IMR-90 (cell line): ENCODE measurements at regions not wholly inside any gene's neighbourhood (a gene's known extent, or its start where the extent isn't known, plus 50 kb on each side); places are given as distances from the start of the nearest gene placed in this dataset.

Experiments
- ATAC-seq: fragments of 200-7000 bp; cut with Tn5 transposase; 2 replicates; pipeline ENCODE4 v1.9.1; 2020; ENCODE audit warnings: low read depth, mild to moderate bottlenecking, moderate library complexity
- BruUV-seq: library from RNA; stranded (reverse); fragments of 400-500 nt; replicated peaks from 2 replicates; lab custom pipeline; 2021; lab: Mats Ljungman, UMichigan
- CTCF ChIA-PET: fragments of 300-600 bp; formaldehyde crosslinking; extraction: SDS; loops from one replicate; lab custom pipeline; 2021; ENCODE audit warnings: antibody characterized with exemption; lab: Yijun Ruan, JAX
- POLR2A ChIA-PET: fragments of 300-600 bp; sonication (Branson Sonifier 250); formaldehyde crosslinking; loops from one replicate; lab custom pipeline; 2022; ENCODE audit warnings: antibody characterized with exemption; ENCODE audit not compliant: unreplicated experiment; lab: Charles Lee
- DNase-seq: peaks from one replicate; pipeline ENCODE4 v3.0.0; 2013
- H2AFZ ChIP-seq: replicated peaks from 2 replicates; pipeline ENCODE3; 2013; ENCODE audit warnings: low read length, mild to moderate bottlenecking; ENCODE audit not compliant: poor library complexity
- H2AK5ac ChIP-seq: 2 replicates; pipeline ENCODE4 v1.6.1; 2013; ENCODE audit warnings: low read depth, low read length, inconsistent platforms
- H2AK9ac ChIP-seq: replicated peaks from 2 replicates; pipeline ENCODE3; 2013; ENCODE audit warnings: mild to moderate bottlenecking, low read depth, low read length, moderate library complexity; ENCODE audit not compliant: poor library complexity
- H2BK120ac ChIP-seq: 2 replicates; pipeline ENCODE4 v1.6.1; 2013; ENCODE audit warnings: low read depth, low read length, inconsistent platforms
- H2BK15ac ChIP-seq: 3 replicates; pipeline ENCODE4 v1.6.1; 2013; ENCODE audit warnings: low read depth, low read length, inconsistent platforms
- H2BK20ac ChIP-seq: 2 replicates; pipeline ENCODE4 v1.6.1; 2013; ENCODE audit warnings: low read depth, mild to moderate bottlenecking, inconsistent platforms, low read length, moderate library complexity
- H2BK5ac ChIP-seq: 2 replicates; pipeline ENCODE4 v1.6.1; 2013; ENCODE audit warnings: mild to moderate bottlenecking, low read depth, low read length, inconsistent platforms; ENCODE audit not compliant: poor library complexity, severe bottlenecking
- H3K14ac ChIP-seq: replicated peaks from 2 replicates; pipeline ENCODE4 v1.6.1; 2013; ENCODE audit warnings: low read depth, low read length, inconsistent platforms
- H3K18ac ChIP-seq: 2 replicates; pipeline ENCODE4 v1.6.1; 2013; ENCODE audit warnings: low read depth, low read length, control low read depth
- H3K23ac ChIP-seq: 2 replicates; pipeline ENCODE4 v1.6.1; 2013; ENCODE audit warnings: low read depth, low read length, inconsistent platforms
- H3K27ac ChIP-seq: 2 replicates; pipeline ENCODE4 v1.5.1; 2013; ENCODE audit warnings: mild to moderate bottlenecking, control low read depth, low read length; ENCODE audit not compliant: insufficient read depth
- H3K27me3 ChIP-seq: 2 replicates; pipeline ENCODE4 v1.6.1; 2013; ENCODE audit warnings: low read length; ENCODE audit not compliant: control insufficient read depth, insufficient read depth
- H3K36me3 ChIP-seq: 2 replicates; pipeline ENCODE4 v1.6.1; 2013; ENCODE audit warnings: low read length, mixed read lengths; ENCODE audit not compliant: control insufficient read depth, insufficient read depth
- H3K4ac ChIP-seq: 2 replicates; pipeline ENCODE4 v1.6.1; 2013; ENCODE audit warnings: low read depth, low read length, inconsistent platforms
- H3K4me1 ChIP-seq: 2 replicates; pipeline ENCODE4 v1.6.1; 2013; ENCODE audit warnings: low read length, mixed read lengths; ENCODE audit not compliant: control insufficient read depth, insufficient read depth
- H3K4me2 ChIP-seq: 2 replicates; pipeline ENCODE4 v1.6.1; 2013; ENCODE audit warnings: low read depth, mild to moderate bottlenecking, control low read depth, low read length, moderate library complexity
- H3K4me3 ChIP-seq: 2 replicates; pipeline ENCODE4 v1.5.1; 2013; ENCODE audit warnings: low read depth, mild to moderate bottlenecking, control low read depth, low read length, moderate library complexity; ENCODE audit not compliant: insufficient read depth
- H3K56ac ChIP-seq: 2 replicates; pipeline ENCODE4 v1.6.1; 2013; ENCODE audit warnings: low read length, inconsistent platforms; ENCODE audit not compliant: insufficient read depth; ENCODE audit errors: extremely low read depth
- H3K79me1 ChIP-seq, 2 experiments: 2 replicates each; pipeline ENCODE4 v1.6.1; 2013; ENCODE audit warnings: low read length in 2 of 2, inconsistent platforms in 1 of 2, low read depth in 1 of 2
- H3K9ac ChIP-seq: 2 replicates; pipeline ENCODE4 v1.6.1; 2013; ENCODE audit warnings: low read depth, low read length, control low read depth
- H3K9me1 ChIP-seq: 2 replicates; pipeline ENCODE4 v1.6.1; 2013; ENCODE audit warnings: low read length, inconsistent platforms; ENCODE audit not compliant: insufficient read depth
- H3K9me3 ChIP-seq: 2 replicates; pipeline ENCODE4 v1.6.1; 2013; ENCODE audit warnings: low read length; ENCODE audit not compliant: control insufficient read depth, insufficient read depth
- H4K20me1 ChIP-seq: 2 replicates; pipeline ENCODE4 v1.6.1; 2013; ENCODE audit warnings: low read length, inconsistent platforms; ENCODE audit not compliant: insufficient read depth
- H4K5ac ChIP-seq: 2 replicates; pipeline ENCODE4 v1.6.1; 2013; ENCODE audit warnings: mild to moderate bottlenecking, low read depth, low read length, control low read depth
- H4K8ac ChIP-seq, 2 experiments: 2 replicates each; pipeline ENCODE4 v1.6.1; 2013; ENCODE audit warnings: low read depth in 2 of 2, low read length in 2 of 2, control low read depth in 1 of 2, inconsistent platforms in 1 of 2
- H4K91ac ChIP-seq: 2 replicates; pipeline ENCODE4 v1.6.1; 2013; ENCODE audit warnings: low read depth, low read length, inconsistent platforms; ENCODE audit not compliant: insufficient read depth
- BHLHE40 ChIP-seq: fragments of 150-350 bp; IDR thresholded peaks from 2 replicates; pipeline ENCODE4 v1.6.1; 2016; ENCODE audit warnings: mild to moderate bottlenecking, low read depth, low read length
- CEBPB ChIP-seq: IDR thresholded peaks from 2 replicates; pipeline ENCODE4 v1.6.1; 2012; ENCODE audit warnings: low read depth, low read length, improper control_type of control experiment
- CHD1 ChIP-seq: IDR thresholded peaks from 2 replicates; pipeline ENCODE4 v1.6.1; 2012; ENCODE audit warnings: low read depth, low read length, improper control_type of control experiment
- CTCF ChIP-seq: conservative IDR thresholded peaks from 2 replicates; pipeline ENCODE4 v1.5.1; 2012; ENCODE audit warnings: mild to moderate bottlenecking, low read depth, low read length, improper control_type of control experiment
- ELK1 ChIP-seq: fragments of 150-350 bp; IDR thresholded peaks from 2 replicates; pipeline ENCODE4 v1.6.1; 2016; ENCODE audit warnings: low read depth, mild to moderate bottlenecking, low read length, moderate library complexity, borderline replicate concordance
- FOS ChIP-seq: fragments of 150-350 bp; IDR thresholded peaks from 2 replicates; pipeline ENCODE4 v1.6.1; 2016; ENCODE audit warnings: low read depth, low read length
- MAFK ChIP-seq: IDR thresholded peaks from 2 replicates; pipeline ENCODE4 v1.6.1; 2012; ENCODE audit warnings: low read depth, low read length, improper control_type of control experiment
- MAZ ChIP-seq: IDR thresholded peaks from 2 replicates; pipeline ENCODE4 v1.6.1; 2012; ENCODE audit warnings: low read depth, mild to moderate bottlenecking, low read length, improper control_type of control experiment, moderate library complexity, borderline replicate concordance
- MXI1 ChIP-seq: IDR thresholded peaks from 2 replicates; pipeline ENCODE4 v1.6.1; 2012; ENCODE audit warnings: low read depth, mild to moderate bottlenecking, low read length, moderate library complexity, borderline replicate concordance
- NFE2L2 ChIP-seq: fragments of 150-350 bp; IDR thresholded peaks from 2 replicates; pipeline ENCODE4 v1.6.1; 2016; ENCODE audit warnings: low read depth, mild to moderate bottlenecking, low read length
- POLR2A ChIP-seq: IDR thresholded peaks from 2 replicates; pipeline ENCODE4 v1.6.1; 2012; ENCODE audit warnings: mild to moderate bottlenecking, low read depth, low read length
- RAD21 ChIP-seq: IDR thresholded peaks from 2 replicates; pipeline ENCODE4 v1.6.1; 2012; ENCODE audit warnings: low read length, improper control_type of control experiment
- RCOR1 ChIP-seq: IDR thresholded peaks from 2 replicates; pipeline ENCODE4 v1.6.1; 2012; ENCODE audit warnings: mild to moderate bottlenecking, low read length, improper control_type of control experiment; ENCODE audit not compliant: insufficient replicate concordance
- RFX5 ChIP-seq: IDR thresholded peaks from 2 replicates; pipeline ENCODE4 v1.8.0; 2012; ENCODE audit warnings: low read depth, mild to moderate bottlenecking, low read length, moderate library complexity
- SMC3 ChIP-seq: fragments of 150-350 bp; IDR thresholded peaks from 2 replicates; pipeline ENCODE4 v1.6.1; 2016; ENCODE audit warnings: low read depth, mild to moderate bottlenecking, antibody characterized with exemption, low read length, moderate library complexity
- USF2 ChIP-seq: fragments of 150-350 bp; IDR thresholded peaks from 2 replicates; pipeline ENCODE4 v1.6.1; 2017; ENCODE audit warnings: mild to moderate bottlenecking, antibody characterized with exemption, low read length, low read depth
- WGBS, 2 experiments: methylation state at CpG; one replicate each; pipeline versions ENCODE4 v1.1.5 to v1.1.7; 2013; ENCODE audit warnings: missing lambda C conversion rate in 2 of 2; ENCODE audit not compliant: insufficient read length in 1 of 2; ENCODE audit errors: extremely low coverage in 2 of 2; 5-methylcytosine and 5-hydroxymethylcytosine counted together
- dilution Hi-C: fragments of 300-500 bp; cut with HindIII; formaldehyde crosslinking; loops from one replicate; pipeline ENCODE4 v1.14.3; 2018; ENCODE audit warnings: low sequenced_read_pairs; ENCODE audit not compliant: unreplicated experiment
- in situ Hi-C: fragments of 300-500 bp; cut with MboI; formaldehyde crosslinking; loops from 3 replicates; pipeline ENCODE4 v1.14.3; 2019; ENCODE audit warnings: low sequenced_read_pairs, inconsistent platforms, mixed read lengths
- intact Hi-C: fragments of 100-400 bp; cut with micrococcal nuclease; formaldehyde crosslinking; loops from 2 replicates; pipeline ENCODE4 v1.10.0; 2022

GRCh38 chr6:40956936-40957335 is 82.1 kb downstream of the UNC5CL start:
- Histone ChIP-seq H4K20me1 (no peaks in the 10 kb centered on the region), H3K4me2 (no peak overlapping the region), H4K8ac (peak overlapping the region in 1 of 2 experiments; percentile 83; a peak in 3 of 4 replicates), H3K4me1 (peaks cover 8% of the 10 kb centered on the region), H4K91ac (peak overlapping the region; percentile 59), H3K4ac (peak overlapping the region; percentile 91), H2BK120ac (peak overlapping the region; percentile 87), H3K9ac (no peak overlapping the region), H3K27ac (no peak overlapping the region), H2BK20ac (peak overlapping the region; percentile 91), H3K9me1 (peaks cover 32% of the 10 kb centered on the region), H3K4me3 (no peak overlapping the region), H2BK5ac (peak overlapping the region; percentile 77), H3K79me1 (no peaks in the 10 kb centered on the region), H4K5ac (no peak overlapping the region), H3K18ac (no peak overlapping the region), H3K23ac (no peak overlapping the region), H3K36me3 (no peaks in the 10 kb centered on the region), H2AK5ac (peak overlapping the region; percentile 68; the same call in 1 of the 2 replicates), H3K56ac (0 out of 2 replicates have a peak overlapping the region, but pooled peaks have one; percentile 13), H3K27me3 (no peaks in the 10 kb centered on the region), H2AFZ (no peak overlapping the region), H2BK15ac (peak overlapping the region; percentile 78; the same call in 2 of the 3 replicates), H3K14ac (peak overlapping the region; percentile 81; the same call in 1 of the 2 replicates), H3K9me3 (no peaks in the 10 kb centered on the region), H2AK9ac (no peak overlapping the region)
- no CpG with 5 or more reads among the region's 2 CpGs for WGBS, 2 experiments
- in situ Hi-C loops = no loop called here
- intact Hi-C loops = no loop called here
- POLR2A ChIA-PET = no interaction called here
- no peak for TF ChIP-seq SMC3
- TF ChIP-seq USF2 = no peak
- no peak for TF ChIP-seq NFE2L2
- TF ChIP-seq CEBPB = no peak
- no peak for TF ChIP-seq CTCF
- no peak for TF ChIP-seq POLR2A
- TF ChIP-seq RFX5 = no peak
- no peak for TF ChIP-seq MAZ
- TF ChIP-seq MXI1 = no peak
- TF ChIP-seq MAFK = no peak
- TF ChIP-seq CHD1 = no peak
- TF ChIP-seq FOS = no peak
- TF ChIP-seq RCOR1 = no peak
- no peak for TF ChIP-seq ELK1
- TF ChIP-seq BHLHE40 = no peak
- TF ChIP-seq RAD21 = no peak
- BruUV-seq = no TSS peak
- dilution Hi-C loops = no loop called here
- ATAC-seq (peak; percentile 33; the same call in 1 of the 2 replicates), DNase-seq (peak; percentile 44)
- CTCF ChIA-PET = no interaction called here
